NCI-H345 treated with DMSO at 0.1 percent for 48 hours (cell line): ENCODE measurements at regions not wholly inside any gene's neighbourhood (a gene's known extent, or its start where the extent isn't known, plus 50 kb on each side); places are given as distances from the start of the nearest gene placed in this dataset.

Source experiments
- DNase-seq: peaks from one replicate; lab custom pipeline; 2025; ENCODE audit not compliant: unreplicated experiment; lab: John Stamatoyannopoulos, UW

DNA sequence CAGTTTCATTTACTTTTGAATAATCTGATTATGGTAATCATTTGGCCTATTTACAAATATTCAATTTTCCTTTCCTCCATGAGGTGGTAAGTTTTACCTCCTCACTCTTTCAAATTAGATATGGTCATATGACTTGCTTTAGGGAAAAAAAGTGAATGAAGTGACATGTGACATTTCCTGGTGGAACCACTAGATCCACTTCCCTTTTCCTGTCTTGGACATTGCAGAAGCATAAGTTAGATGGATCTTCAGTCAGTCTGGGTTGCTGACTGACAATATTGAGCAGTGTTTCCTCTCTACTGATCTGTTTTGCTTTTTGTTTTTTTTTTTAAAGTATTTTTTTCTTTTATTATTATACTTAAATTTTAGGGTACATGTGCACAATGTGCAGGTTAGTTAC lies 481.1 kb upstream of the PTBP2 start:
- DNase-seq, result no peak

GRCh38 chr1:96253246-96254035 lies 468.1 kb upstream of the PTBP2 start:
- DNase-seq, result no peak

DNA sequence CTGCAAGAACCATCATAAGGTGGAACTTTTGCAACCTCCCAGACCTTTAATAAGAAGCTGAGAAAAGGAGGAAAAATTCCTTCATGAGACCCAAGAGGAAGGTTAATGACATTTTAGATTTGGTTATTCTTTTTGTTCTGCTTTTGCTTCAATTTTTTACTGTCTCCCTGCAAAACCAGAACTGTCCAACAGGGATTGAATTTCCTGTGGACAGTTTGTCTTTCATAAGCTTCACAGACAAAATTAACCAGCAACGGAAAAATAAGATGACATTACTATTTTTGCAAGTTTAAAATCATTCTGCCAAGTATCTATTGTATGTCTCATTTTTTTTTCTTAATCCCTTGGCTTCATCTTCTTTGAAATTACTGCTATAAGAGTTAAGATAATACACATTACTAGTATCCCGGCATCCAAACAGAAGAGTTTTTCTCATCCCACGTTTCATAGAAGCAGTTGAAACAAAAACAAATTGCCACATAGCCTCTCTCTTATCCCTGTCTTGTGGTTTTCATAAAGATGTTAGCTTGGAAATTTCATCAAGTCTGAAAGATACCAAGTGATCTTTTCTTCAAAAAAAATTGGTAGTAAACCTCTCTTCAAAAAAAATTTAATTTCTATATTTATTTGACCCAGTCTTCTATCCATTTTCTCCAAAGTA lies 465.3 kb upstream of the PTBP2 start:
- no peak for DNase-seq

DNA sequence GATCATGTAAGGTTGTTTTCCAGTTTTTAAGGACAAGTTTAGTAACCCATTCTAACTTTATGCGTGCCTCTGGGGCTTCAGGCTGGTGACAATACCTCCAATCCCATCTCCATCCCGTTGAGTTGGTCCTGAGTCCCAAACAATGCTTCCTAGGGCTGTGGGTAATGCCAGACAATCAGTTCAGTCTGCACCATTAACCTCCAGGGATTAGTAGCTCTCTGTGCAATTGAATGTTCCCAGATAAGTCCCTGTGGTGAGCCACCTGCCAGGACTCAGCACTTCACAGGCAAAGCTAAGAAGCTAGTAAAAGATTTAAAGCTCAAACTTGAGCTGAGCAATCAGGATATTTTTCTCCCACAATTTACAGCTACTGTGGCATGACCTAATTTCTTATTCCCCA lies 462.2 kb upstream of the PTBP2 start:
- no peak for DNase-seq

DNA sequence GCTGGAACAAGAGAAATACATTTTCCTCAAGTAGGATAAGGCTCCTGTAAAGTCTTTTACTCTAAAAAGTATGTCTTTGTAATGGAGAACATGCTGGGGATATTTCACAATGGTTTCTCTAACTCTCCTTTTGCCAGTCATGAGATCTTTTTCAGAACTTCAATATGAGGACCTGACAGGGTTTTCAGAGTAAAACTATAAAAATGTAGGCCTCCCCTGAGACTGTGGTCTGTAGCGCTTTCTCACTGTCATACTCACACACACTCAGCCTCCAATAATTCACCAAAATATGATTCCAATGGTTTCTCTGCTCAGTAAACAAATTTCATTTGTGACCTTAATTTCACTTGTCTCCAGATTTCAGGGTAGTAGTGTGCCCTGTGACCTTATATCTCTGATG lies 440.1 kb upstream of the PTBP2 start:
- DNase-seq, result no peak

DNA sequence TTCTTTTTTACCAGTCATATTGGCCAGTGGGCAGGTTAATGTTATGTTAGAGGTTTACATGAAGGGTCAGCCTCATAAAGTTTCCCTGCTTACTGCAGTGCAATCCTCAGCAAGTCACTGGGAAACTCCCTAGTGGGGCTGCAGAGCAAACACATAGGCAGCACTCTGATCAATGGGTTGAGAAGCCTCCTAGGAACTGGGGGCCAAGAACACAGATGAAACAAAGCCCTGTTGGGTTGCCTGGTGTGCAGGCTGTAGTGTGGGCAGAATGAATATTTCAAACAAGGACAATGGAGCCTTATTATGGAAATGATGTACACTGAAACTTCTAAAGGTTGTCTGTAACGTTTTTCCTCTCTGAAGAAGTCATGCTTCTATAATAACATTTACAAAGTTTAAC lies 431.6 kb upstream of the PTBP2 start:
- no peak for DNase-seq

GRCh38 chr1:96290801-96291200 lies 430.8 kb upstream of the PTBP2 start:
- DNase-seq, result no peak

DNA sequence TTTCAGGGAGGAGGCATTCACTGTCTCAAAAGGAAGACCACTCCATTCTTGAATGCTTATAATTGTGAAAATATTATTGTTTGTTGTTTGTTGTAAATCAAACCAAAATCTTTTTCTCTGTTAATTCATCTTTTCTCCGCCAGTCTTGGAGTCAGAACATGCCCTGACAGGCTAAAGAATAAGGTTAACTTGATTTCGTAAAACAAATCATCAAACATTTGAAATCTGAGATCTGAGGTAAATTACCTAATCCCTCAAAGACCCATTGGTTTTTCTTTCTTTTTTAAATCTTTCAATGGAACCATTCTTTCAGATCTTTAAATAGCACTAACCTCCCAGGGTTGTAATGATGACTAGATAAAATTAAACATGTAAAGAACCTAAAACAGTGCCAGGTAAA lies 430.1 kb upstream of the PTBP2 start:
- DNase-seq, result no peak

- DNase-seq, result no peak
Observed at GRCh38 chr1:96292141-96292540, 429.4 kb upstream of the PTBP2 start.

- DNase-seq, result no peak
Observed at GRCh38 chr1:96296991-96297390, 424.6 kb upstream of the PTBP2 start.

GRCh38 chr1:96306809-96307560 lies 414.6 kb upstream of the PTBP2 start:
- DNase-seq, result no peak

DNA sequence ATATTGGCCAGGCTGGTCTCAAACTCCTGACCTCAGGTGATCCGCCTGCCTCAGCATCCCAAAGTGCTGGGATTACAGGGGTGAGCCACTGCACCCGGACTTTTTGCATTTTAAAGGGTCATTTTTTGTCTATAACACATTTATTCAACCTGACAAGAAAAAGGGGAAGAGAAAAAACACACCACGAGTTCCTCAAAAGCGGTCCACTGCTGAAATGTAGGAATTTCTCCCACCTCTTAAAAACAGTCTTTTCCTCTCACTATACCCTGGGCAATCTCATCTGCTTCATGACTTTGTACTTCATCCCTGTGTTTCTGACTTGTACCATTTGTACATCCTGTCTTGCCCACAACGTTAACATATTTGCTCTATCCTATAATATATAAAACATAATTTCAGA lies 413.3 kb upstream of the PTBP2 start:
- DNase-seq, result no peak

- no peak for DNase-seq
Observed at GRCh38 chr1:96309783-96310182, 411.8 kb upstream of the PTBP2 start.

DNA sequence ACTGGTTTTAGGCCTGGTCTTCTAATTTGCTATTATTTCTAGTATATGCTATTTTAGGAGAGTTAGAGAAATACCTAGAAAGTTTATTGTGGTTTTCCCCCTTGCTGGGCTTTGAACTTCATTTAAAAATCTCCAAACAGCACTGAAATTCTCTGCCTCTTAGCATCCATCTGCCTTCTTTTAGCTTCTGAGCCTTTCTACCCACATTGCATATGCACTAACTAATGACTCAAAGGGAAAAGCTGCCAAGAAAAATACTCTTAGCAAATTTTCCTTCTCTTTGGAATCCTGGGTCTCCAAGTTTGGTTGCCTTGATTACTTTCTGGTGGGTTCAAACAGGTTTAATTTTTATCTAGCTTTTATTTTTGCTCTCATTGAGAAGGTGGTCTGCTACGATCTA lies 408.4 kb upstream of the PTBP2 start:
- no peak for DNase-seq

GRCh38 chr1:96329121-96329520 lies 392.5 kb upstream of the PTBP2 start:
- no peak for DNase-seq

- no peak for DNase-seq
Observed at GRCh38 chr1:96331596-96331995, 390.0 kb upstream of the PTBP2 start.

DNA sequence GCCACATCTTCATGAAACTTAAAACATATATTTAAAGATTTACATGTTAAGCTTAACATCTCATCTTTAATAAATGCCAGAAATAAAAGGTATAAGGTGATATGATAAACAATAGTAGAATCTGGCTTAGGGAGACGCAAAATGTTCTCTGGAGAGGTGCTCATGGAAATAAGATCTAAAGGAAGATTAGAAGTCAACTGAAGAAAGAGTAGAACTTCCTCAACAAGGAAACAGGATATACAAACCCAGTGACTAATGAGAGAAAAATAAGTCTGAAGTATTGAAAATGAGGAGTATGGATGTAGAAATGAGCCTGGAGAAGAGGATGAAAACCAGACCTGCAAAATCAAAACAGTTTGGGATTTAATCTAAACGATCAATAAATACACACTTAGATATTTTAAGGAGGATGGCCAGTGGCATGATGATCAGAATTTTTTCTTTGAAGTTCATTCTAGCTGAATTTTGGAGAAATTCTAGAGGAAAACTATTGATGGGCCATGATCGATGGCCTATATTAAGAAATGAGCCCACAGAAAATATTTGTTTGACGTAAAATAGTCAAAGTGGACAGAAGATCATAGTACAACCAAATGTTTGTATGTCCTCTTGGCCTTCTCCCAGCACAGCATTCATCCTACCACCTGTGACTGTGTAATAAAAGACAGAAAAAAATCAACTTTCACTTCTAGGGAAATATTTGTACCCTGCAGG lies 387.9 kb upstream of the PTBP2 start:
- no peak for DNase-seq

DNA sequence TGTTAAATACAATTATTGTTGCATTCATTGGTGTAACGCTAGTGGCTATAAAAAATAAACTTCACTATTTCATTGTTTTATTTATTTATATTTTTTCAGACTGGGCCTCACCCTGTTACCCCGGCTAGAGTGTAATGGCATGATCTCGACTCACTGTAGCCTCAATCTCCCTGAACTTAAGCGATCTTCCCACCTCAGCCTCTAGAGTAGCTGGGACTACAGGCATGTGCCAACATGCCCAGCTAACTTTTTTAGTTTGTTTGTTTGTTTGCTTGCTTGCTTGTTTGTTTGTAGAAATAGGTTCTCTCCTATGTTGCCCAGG lies 387.4 kb upstream of the PTBP2 start:
- no peak for DNase-seq

- no peak for DNase-seq
Observed at GRCh38 chr1:96338622-96339021, 383.0 kb upstream of the PTBP2 start.

DNA sequence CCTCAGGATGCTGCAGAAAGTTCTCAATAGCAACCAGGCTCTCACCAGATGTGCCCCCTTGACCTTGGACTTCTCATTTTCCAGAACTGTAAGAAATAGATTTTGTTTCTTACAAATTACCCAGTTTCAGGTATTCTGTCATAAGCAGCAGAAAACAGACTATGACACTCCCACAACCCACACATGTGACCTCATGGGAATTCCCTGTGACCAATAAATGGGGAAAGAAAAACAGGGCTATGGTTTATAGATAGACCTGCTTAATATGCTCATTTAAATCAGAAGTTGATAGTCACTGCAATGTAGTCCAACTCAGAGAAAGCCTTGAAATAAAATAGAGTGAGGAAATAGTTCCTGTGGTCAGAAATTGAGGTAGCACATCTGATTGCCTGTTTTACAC lies 380.9 kb upstream of the PTBP2 start:
- DNase-seq, result no peak

- DNase-seq, result no peak
Observed at GRCh38 chr1:96346719-96347118, 374.9 kb upstream of the PTBP2 start.

GRCh38 chr1:96349896-96350295 lies 371.7 kb upstream of the PTBP2 start:
- DNase-seq, result no peak
